ENCODE measurements at regions not wholly inside any gene's neighbourhood (a gene's known extent, or its start where the extent isn't known, plus 50 kb on each side); places are given as distances from the start of the nearest gene placed in this dataset.

DNA sequence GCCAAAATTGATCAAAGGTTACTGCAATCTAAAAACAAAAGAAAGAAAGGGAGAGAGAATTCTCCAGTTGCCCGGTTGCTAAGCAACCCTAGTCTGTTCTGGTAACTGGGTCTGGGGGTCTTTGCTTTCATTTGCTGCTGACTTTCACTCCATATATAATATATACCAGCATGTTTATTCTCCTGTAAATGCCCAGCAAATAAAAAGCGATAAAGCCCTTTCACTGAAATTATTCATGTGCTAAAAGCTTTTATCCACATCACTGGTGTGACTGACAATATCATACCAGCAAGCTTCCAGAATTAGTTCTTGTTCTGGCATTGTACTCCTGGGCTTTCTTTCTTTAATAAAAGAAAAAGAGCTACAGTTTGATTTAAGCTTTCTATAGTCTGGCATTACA is 75.5 kb upstream of the ST8SIA3 start:
- H3K9me3 ChIP-seq (ENCODE audit: control insufficient read depth, insufficient read depth, low read depth, low read length), result no peaks in the 10 kb centered on the region
- H3K36me3 ChIP-seq (ENCODE audit: control insufficient read depth in 2 of 2, insufficient read depth in 1 of 2, low read length in 2 of 2), result no peaks in the 10 kb centered on the region
- CTCF ChIA-PET, result no interaction called here
- no peak overlapping the region for H3K27ac ChIP-seq (ENCODE audit: extremely low read depth, low read depth, low read length)
- no peak for TF ChIP-seq ZNF248 (tag by site-specific recombination; IDR thresholded peaks at IDR 0.05)
- no peak for TF ChIP-seq ZNF266 (tag by site-specific recombination; IDR thresholded peaks at IDR 0.05; ENCODE audit: low read depth)
- no peak for TF ChIP-seq ZNF837 (tag by site-specific recombination; IDR thresholded peaks at IDR 0.05)
- no peak for TF ChIP-seq HOXA7 (CRISPR knock-in tag; IDR thresholded peaks at IDR 0.05; ENCODE audit: borderline replicate concordance)
- TF ChIP-seq, protein P1, sequence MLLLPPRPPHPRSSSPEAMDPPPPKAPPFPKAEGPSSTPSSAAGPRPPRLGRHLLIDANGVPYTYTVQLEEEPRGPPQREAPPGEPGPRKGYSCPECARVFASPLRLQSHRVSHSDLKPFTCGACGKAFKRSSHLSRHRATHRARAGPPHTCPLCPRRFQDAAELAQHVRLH (tag by site-specific recombination; IDR thresholded peaks at IDR 0.05), result no peak
- no peak for TF ChIP-seq ZSCAN16 (tag by site-specific recombination; IDR thresholded peaks at IDR 0.05)
- no peak for TF ChIP-seq YY2 (tag by site-specific recombination; IDR thresholded peaks at IDR 0.05)
- no peak for TF ChIP-seq ZNF654 (tag by site-specific recombination; IDR thresholded peaks at IDR 0.05; ENCODE audit: low read depth)
- no peak for TF ChIP-seq KLF16 (tag by site-specific recombination; IDR thresholded peaks at IDR 0.05)
- TF ChIP-seq, protein P2, sequence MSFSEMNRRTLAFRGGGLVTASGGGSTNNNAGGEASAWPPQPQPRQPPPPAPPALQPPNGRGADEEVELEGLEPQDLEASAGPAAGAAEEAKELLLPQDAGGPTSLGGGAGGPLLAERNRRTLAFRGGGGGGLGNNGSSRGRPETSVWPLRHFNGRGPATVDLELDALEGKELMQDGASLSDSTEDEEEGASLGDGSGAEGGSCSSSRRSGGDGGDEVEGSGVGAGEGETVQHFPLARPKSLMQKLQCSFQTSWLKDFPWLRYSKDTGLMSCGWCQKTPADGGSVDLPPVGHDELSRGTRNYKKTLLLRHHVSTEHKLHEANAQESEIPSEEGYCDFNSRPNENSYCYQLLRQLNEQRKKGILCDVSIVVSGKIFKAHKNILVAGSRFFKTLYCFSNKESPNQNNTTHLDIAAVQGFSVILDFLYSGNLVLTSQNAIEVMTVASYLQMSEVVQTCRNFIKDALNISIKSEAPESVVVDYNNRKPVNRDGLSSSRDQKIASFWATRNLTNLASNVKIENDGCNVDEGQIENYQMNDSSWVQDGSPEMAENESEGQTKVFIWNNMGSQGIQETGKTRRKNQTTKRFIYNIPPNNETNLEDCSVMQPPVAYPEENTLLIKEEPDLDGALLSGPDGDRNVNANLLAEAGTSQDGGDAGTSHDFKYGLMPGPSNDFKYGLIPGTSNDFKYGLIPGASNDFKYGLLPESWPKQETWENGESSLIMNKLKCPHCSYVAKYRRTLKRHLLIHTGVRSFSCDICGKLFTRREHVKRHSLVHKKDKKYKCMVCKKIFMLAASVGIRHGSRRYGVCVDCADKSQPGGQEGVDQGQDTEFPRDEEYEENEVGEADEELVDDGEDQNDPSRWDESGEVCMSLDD (tag by site-specific recombination; IDR thresholded peaks at IDR 0.05), result no peak
- no peak for TF ChIP-seq HOXC10 (CRISPR knock-in tag; IDR thresholded peaks at IDR 0.05)
- TF ChIP-seq ZNF777 (tag by site-specific recombination; IDR thresholded peaks at IDR 0.05; ENCODE audit: borderline replicate concordance), result no peak
- TF ChIP-seq ZNF211 (tag by site-specific recombination; IDR thresholded peaks at IDR 0.05; ENCODE audit: low read depth), result no peak
- TF ChIP-seq ZXDB (tag by site-specific recombination; IDR thresholded peaks at IDR 0.05), result no peak
- no peak for TF ChIP-seq ZNF184 (tag by site-specific recombination; IDR thresholded peaks at IDR 0.05)
- no peak for TF ChIP-seq ZNF521 (tag by site-specific recombination; IDR thresholded peaks at IDR 0.05)
- TF ChIP-seq, protein P3, sequence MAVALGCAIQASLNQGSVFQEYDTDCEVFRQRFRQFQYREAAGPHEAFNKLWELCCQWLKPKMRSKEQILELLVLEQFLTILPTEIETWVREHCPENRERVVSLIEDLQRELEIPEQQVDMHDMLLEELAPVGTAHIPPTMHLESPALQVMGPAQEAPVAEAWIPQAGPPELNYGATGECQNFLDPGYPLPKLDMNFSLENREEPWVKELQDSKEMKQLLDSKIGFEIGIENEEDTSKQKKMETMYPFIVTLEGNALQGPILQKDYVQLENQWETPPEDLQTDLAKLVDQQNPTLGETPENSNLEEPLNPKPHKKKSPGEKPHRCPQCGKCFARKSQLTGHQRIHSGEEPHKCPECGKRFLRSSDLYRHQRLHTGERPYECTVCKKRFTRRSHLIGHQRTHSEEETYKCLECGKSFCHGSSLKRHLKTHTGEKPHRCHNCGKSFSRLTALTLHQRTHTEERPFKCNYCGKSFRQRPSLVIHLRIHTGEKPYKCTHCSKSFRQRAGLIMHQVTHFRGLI (tag by site-specific recombination; IDR thresholded peaks at IDR 0.05), result no peak
- POLR2A ChIA-PET, result no interaction called here
- H3K4me3 ChIP-seq (ENCODE audit: low read depth, low read length), result no peak overlapping the region
- H3K4me1 ChIP-seq (ENCODE audit: control insufficient read depth, insufficient read depth, low read length), result no peaks in the 10 kb centered on the region

DNA sequence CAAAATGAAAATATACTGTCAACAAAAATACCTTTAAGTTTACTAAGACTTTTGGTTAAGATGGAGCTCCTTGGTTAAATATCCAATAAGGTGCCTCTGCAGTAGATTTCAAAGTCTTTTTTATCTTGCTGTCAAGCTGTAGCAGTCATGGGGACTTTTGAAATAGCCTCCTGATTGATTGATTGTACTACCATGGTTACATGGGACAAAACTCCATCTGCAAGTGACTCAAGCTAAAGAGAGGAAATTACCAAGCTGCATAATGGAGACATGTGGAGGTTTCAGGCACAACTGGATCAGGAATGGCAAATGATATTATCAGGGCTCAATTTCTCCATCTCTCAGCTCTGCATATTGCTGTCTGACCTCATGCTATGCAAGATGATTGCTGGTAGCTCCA is 73.4 kb upstream of the ST8SIA3 start:
- Histone ChIP-seq H3K4me1 (ENCODE audit: control insufficient read depth, insufficient read depth, low read length) (no peaks in the 10 kb centered on the region), H3K36me3 (ENCODE audit: control insufficient read depth in 2 of 2, insufficient read depth in 1 of 2, low read length in 2 of 2) (no peaks in the 10 kb centered on the region), H3K4me3 (ENCODE audit: low read depth, low read length) (no peak overlapping the region), H3K27ac (ENCODE audit: extremely low read depth, low read depth, low read length) (no peak overlapping the region), H3K9me3 (ENCODE audit: control insufficient read depth, insufficient read depth, low read depth, low read length) (no peaks in the 10 kb centered on the region)
- ChIA-PET CTCF (interaction anchor here (0.8 to 1.0 kb wide), 2 partner anchors 101 to 280 kb away, joined by 3 read pairs; no protein-coding TSS in a partner anchor), POLR2A (no interaction called here)
- TF ChIP-seq, protein P4, sequence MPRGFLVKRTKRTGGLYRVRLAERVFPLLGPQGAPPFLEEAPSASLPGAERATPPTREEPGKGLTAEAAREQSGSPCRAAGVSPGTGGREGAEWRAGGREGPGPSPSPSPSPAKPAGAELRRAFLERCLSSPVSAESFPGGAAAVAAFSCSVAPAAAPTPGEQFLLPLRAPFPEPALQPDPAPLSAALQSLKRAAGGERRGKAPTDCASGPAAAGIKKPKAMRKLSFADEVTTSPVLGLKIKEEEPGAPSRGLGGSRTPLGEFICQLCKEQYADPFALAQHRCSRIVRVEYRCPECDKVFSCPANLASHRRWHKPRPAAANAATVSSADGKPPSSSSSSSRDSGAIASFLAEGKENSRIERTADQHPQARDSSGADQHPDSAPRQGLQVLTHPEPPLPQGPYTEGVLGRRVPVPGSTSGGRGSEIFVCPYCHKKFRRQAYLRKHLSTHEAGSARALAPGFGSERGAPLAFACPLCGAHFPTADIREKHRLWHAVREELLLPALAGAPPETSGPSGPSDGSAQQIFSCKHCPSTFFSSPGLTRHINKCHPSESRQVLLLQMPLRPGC (tag by site-specific recombination; IDR thresholded peaks at IDR 0.05), result no peak
- TF ChIP-seq GLI4 (tag by site-specific recombination; IDR thresholded peaks at IDR 0.05), result no peak
- no peak for TF ChIP-seq ZNF292 (tag by site-specific recombination; IDR thresholded peaks at IDR 0.05; ENCODE audit: borderline replicate concordance, low read depth)
- no peak for TF ChIP-seq TCF7L2 (IDR thresholded peaks at IDR 0.05; ENCODE audit: borderline replicate concordance, low read depth, low read length)
- no peak for TF ChIP-seq ZNF785 (tag by site-specific recombination; IDR thresholded peaks at IDR 0.05)
- TF ChIP-seq ZNF223 (tag by site-specific recombination; IDR thresholded peaks at IDR 0.05), result no peak
- TF ChIP-seq, protein P5, sequence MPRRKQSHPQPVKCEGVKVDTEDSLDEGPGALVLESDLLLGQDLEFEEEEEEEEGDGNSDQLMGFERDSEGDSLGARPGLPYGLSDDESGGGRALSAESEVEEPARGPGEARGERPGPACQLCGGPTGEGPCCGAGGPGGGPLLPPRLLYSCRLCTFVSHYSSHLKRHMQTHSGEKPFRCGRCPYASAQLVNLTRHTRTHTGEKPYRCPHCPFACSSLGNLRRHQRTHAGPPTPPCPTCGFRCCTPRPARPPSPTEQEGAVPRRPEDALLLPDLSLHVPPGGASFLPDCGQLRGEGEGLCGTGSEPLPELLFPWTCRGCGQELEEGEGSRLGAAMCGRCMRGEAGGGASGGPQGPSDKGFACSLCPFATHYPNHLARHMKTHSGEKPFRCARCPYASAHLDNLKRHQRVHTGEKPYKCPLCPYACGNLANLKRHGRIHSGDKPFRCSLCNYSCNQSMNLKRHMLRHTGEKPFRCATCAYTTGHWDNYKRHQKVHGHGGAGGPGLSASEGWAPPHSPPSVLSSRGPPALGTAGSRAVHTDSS (tag by site-specific recombination; IDR thresholded peaks at IDR 0.05), result no peak
- no peak for TF ChIP-seq ZNF133 (tag by site-specific recombination; IDR thresholded peaks at IDR 0.05)
- TF ChIP-seq ZNF830 (tag by site-specific recombination; IDR thresholded peaks at IDR 0.05; ENCODE audit: low read depth), result no peak
- TF ChIP-seq, protein P6, sequence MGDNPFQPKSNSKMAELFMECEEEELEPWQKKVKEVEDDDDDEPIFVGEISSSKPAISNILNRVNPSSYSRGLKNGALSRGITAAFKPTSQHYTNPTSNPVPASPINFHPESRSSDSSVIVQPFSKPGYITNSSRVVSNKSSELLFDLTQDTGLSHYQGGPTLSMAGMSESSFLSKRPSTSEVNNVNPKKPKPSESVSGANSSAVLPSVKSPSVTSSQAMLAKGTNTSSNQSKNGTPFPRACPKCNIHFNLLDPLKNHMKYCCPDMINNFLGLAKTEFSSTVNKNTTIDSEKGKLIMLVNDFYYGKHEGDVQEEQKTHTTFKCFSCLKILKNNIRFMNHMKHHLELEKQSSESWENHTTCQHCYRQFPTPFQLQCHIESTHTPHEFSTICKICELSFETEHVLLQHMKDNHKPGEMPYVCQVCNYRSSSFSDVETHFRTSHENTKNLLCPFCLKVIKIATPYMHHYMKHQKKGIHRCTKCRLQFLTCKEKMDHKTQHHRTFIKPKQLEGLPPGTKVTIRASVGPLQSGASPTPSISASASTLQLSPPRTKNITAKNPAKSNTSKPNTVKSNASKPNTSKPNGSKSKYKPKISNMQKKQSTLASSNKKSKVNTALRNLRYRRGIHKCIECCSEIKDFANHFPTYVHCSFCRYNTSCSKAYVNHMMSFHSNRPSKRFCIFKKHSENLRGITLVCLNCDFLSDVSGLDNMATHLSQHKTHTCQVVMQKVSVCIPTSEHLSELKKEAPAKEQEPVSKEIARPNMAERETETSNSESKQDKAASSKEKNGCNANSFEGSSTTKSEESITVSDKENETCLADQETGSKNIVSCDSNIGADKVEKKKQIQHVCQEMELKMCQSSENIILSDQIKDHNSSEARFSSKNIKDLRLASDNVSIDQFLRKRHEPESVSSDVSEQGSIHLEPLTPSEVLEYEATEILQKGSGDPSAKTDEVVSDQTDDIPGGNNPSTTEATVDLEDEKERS (tag by site-specific recombination; IDR thresholded peaks at IDR 0.05), result no peak
